ENCODE measurements at regions not wholly inside any gene's neighbourhood (a gene's known extent, or its start where the extent isn't known, plus 50 kb on each side); places are given as distances from the start of the nearest gene placed in this dataset.

DNA sequence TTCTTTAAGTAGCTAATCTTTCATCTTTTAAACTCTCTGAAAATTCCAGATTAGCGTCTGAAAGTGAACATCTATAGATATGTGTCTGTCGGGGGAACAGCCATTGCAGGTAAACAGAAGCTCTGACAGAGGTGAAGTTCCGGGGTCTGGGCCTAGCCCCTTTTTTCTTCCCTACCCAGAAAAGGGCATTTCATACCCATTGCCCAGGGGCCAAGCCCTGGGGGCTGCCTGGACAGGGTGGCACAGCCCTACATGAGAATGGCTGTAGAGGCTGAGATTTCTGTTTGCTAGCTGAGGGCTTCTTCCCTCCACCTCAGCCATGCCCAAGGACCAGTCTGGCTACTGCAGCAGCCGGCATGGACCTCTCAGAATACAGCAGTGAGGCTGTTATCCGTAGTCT is 327.0 kb upstream of the PLET1 start:
- no peak for TF ChIP-seq POLR2A (IDR thresholded peaks at IDR 0.05; ENCODE audit: low read depth, low read length)
- TF ChIP-seq, protein P1, sequence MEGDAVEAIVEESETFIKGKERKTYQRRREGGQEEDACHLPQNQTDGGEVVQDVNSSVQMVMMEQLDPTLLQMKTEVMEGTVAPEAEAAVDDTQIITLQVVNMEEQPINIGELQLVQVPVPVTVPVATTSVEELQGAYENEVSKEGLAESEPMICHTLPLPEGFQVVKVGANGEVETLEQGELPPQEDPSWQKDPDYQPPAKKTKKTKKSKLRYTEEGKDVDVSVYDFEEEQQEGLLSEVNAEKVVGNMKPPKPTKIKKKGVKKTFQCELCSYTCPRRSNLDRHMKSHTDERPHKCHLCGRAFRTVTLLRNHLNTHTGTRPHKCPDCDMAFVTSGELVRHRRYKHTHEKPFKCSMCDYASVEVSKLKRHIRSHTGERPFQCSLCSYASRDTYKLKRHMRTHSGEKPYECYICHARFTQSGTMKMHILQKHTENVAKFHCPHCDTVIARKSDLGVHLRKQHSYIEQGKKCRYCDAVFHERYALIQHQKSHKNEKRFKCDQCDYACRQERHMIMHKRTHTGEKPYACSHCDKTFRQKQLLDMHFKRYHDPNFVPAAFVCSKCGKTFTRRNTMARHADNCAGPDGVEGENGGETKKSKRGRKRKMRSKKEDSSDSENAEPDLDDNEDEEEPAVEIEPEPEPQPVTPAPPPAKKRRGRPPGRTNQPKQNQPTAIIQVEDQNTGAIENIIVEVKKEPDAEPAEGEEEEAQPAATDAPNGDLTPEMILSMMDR (IDR thresholded peaks at IDR 0.05; ENCODE audit: extremely low read depth in 1 of 2, insufficient read depth in 1 of 2, low read depth in 1 of 2, low read length in 2 of 2): no peak
- TF ChIP-seq, protein P2, sequence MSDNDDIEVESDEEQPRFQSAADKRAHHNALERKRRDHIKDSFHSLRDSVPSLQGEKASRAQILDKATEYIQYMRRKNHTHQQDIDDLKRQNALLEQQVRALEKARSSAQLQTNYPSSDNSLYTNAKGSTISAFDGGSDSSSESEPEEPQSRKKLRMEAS (IDR thresholded peaks at IDR 0.05; ENCODE audit: insufficient read depth, insufficient read length): no peak
- TF ChIP-seq FOS (IDR thresholded peaks at IDR 0.05; ENCODE audit: borderline replicate concordance, insufficient read depth, low read length): no peak
- TF ChIP-seq POLR2AphosphoS5 (IDR thresholded peaks at IDR 0.05; ENCODE audit: insufficient read depth, low read depth, low read length): no peak
- TF ChIP-seq EZH2 (IDR thresholded peaks at IDR 0.05; ENCODE audit: borderline replicate concordance, low read depth, low read length, severe bottlenecking): no peak
- no peak for TF ChIP-seq JUN (IDR thresholded peaks at IDR 0.05; ENCODE audit: borderline replicate concordance, insufficient read depth, insufficient read length, low read depth)
- no peak for TF ChIP-seq GATA2 (IDR thresholded peaks at IDR 0.05; ENCODE audit: insufficient read depth, insufficient read length, low read depth, low read length)
